Peyer's patch (tissue), 4 donors: ENCODE measurements at regions not wholly inside any gene's neighbourhood (a gene's known extent, or its start where the extent isn't known, plus 50 kb on each side); places are given as distances from the start of the nearest gene placed in this dataset.

ENCODE experiments used
- POLR2A ChIP-seq, 2 donors: fragments of 450-650 bp; IDR thresholded peaks; one replicate each; pipeline ENCODE4 v1.5.1; 2017; ENCODE audit warnings: antibody characterized with exemption in 2 of 2, mild to moderate bottlenecking in 2 of 2, moderate library complexity in 2 of 2
- TF ChIP-seq, protein P1 (sequence below), 6 experiments: fragments of 450-650 bp in 4 of 6; fragments of 200-600 bp in 2 of 6; sonication (generic) in 1 of 6; IDR thresholded peaks; one replicate each; pipeline ENCODE4 v1.5.1; 2017 to 2019; ENCODE audit warnings: antibody characterized with exemption in 6 of 6, mild to moderate bottlenecking in 3 of 6, moderate library complexity in 1 of 6

DNA sequence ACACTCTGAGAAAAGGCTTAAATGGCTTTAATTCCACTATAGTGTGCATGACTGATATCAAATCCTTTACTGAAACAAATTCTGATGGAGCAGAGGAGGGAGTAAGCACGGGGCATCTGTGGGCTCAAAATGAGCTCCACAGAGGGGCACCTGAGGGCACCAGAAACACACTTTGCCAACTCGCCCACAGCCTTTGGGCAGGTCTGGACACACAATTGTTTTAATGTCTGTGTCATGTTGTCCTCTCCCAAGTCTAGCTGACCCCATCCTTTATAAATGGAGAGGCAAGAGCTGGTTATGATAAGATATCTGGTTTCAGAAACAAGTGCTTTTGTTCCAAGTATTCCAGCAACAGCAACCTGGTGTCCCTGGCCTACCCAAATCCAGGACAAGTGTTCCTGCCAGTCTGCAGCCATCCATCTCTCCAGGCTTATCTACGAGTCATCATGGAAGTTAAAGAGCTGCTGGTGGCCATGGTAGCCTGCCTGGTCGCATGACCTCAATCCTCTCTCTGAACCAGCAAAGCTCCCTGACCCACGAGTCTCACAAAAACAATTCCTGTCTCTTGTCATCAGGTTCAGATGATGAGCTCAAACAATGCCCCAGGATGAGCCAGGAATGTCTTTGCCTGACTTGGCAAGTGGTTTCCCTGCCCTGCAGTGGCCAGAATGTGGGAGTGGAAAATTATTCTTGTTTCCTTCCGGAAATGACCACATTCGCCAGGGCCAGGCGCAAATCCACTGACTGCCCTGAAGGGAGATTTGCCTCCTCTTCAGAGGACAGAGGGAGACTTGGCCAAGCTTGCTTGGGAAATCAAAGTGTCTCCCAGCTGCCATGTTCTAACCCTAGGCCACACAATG is 64.4 kb upstream of the TPM1 start:
- TF ChIP-seq, protein P1, sequence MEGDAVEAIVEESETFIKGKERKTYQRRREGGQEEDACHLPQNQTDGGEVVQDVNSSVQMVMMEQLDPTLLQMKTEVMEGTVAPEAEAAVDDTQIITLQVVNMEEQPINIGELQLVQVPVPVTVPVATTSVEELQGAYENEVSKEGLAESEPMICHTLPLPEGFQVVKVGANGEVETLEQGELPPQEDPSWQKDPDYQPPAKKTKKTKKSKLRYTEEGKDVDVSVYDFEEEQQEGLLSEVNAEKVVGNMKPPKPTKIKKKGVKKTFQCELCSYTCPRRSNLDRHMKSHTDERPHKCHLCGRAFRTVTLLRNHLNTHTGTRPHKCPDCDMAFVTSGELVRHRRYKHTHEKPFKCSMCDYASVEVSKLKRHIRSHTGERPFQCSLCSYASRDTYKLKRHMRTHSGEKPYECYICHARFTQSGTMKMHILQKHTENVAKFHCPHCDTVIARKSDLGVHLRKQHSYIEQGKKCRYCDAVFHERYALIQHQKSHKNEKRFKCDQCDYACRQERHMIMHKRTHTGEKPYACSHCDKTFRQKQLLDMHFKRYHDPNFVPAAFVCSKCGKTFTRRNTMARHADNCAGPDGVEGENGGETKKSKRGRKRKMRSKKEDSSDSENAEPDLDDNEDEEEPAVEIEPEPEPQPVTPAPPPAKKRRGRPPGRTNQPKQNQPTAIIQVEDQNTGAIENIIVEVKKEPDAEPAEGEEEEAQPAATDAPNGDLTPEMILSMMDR (IDR thresholded peaks at IDR 0.05) = no peak
- no peak for TF ChIP-seq POLR2A (IDR thresholded peaks at IDR 0.05)
